ENCODE measurements at regions not wholly inside any gene's neighbourhood (a gene's known extent, or its start where the extent isn't known, plus 50 kb on each side); places are given as distances from the start of the nearest gene placed in this dataset.

DNA sequence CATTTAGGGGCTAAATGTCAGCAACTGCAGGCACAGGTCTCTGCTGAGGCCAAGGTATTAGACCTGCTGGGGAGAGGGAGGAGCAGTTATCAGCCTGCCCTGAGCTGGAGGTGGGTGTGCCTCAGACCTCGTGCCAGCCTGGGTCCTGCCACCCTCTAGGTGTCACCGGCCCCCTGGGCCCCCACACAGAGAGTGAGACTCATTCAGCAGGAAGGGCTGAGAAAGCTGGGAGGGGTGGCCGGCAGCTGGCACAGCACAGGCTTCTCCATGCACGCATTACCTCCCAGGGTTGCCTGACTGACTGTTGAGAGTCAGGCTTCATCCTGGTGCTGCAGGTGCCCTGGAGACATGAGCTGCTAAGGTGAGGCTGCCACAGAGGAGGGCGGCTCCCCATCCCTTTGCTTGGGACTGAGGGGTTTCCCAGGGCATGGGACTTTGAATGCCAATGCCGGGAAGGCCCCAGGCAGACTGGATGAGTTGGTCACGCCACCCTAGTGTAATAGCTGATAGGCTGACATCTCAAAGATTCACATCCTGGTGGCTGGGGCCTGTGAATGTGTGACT lies 75.3 kb upstream of the C14orf180 start:
- H3K27me3 ChIP-seq (ENCODE audit: control insufficient read depth, insufficient read depth, low read length) = peaks cover 2% of the 10 kb centered on the region
- no peaks in the 10 kb centered on the region for H3K4me1 ChIP-seq (ENCODE audit: control insufficient read depth, insufficient read depth, low read length)
- H3K27ac ChIP-seq (ENCODE audit: low read depth, low read length) = no peak overlapping the region
- H3K36me3 ChIP-seq (ENCODE audit: control insufficient read depth, insufficient read depth, low read length) = no peaks in the 10 kb centered on the region
- H3K4me3 ChIP-seq (ENCODE audit: low read length) = no peak overlapping the region
- no peak overlapping the region for H3K9ac ChIP-seq (ENCODE audit: low read length)

DNA sequence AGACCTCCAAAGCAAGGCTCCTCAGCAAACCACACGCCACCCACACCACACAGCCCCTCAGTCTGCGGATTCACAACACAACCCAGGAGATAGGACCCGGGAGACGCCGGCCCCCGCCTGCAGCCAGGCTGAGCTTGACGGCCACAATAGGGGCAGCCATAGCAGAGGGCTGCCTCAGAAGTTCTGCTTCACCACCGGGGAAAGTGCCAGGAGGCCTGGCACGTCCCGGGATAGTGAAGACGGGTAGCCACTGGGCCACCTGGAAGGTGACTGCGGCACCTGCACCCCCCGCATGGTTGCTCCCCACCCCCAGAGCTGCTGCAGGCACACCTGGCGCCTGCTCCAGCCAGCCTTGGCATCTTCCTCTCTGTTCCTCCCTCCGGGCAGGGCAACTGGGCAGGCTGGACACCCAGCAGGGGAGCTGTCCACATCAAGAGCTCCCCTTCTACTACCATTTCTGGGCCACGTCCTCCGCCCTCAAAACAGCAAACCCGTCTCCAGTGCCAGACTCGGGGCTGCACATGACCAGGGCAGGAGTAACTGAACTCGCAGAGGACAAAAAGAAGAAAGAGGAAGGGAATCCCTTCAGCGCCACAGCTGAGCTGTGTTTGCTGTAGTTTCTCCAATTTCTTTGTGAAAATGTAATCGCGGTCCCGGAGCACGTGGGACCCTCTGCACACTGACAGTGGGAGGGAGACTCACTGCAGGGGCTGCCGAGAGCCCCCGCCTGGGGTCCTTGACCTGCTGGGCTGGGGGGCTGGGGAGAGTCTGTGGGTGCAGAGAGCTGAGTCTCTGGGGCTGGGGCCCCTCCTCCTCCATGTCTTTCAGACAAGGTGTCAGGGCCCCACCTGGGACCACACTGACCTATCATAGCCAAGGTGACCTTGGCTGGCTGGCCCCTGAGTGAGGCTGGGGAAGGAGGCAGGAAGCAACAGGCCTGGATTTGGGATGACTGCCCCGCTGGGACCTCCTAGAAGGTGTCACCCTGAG lies 74.2 kb upstream of the C14orf180 start:
- Histone ChIP-seq H3K27ac (ENCODE audit: low read depth, low read length) (no peak overlapping the region), H3K36me3 (ENCODE audit: control insufficient read depth, insufficient read depth, low read length) (no peaks in the 10 kb centered on the region), H3K9ac (ENCODE audit: low read length) (no peak overlapping the region), H3K27me3 (ENCODE audit: control insufficient read depth, insufficient read depth, low read length) (peaks cover 2% of the 10 kb centered on the region), H3K4me3 (ENCODE audit: low read length) (no peak overlapping the region), H3K4me1 (ENCODE audit: control insufficient read depth, insufficient read depth, low read length) (no peaks in the 10 kb centered on the region)

DNA sequence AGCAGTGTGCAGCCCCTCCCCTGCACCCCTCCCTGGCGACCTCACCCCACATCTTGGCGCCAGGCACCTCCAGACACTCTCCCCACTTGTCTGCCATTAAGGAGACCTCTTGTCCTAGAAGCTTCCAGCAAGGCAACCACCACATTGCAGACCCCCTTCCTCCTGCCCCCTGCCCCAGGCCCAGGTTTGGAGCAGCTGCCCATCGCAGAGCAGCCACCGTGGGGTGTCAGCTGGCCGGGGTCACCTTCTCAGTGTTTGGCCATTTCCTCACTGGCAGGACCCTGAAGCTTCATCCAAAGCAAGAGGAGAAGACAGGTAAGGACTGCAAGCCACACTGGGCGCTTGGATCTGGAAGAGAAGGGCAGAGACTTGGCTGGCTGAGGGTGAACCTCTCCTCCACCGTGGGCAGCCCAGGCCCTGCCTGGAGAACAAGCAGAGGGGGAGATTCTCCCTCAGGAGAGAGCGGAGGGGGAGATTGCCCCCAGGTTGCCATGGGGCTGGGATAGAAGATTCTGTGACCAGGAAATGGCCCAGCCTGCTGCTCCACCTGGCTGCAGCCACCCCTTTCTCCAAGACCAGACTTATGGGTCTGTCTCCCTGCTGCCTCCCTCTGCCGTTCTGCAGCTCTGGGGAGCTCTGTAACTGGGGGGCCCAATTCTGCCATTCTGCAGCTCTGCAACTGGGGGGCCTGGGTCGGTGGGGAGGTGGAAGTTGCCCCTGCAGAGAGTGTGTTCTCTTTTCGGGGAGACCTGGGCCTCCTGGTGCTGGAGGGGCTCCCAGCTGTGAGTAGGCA lies 72.9 kb upstream of the C14orf180 start:
- no peak overlapping the region for H3K9ac ChIP-seq (ENCODE audit: low read length)
- H3K27ac ChIP-seq (ENCODE audit: low read depth, low read length) = no peak overlapping the region
- no peak overlapping the region for H3K4me3 ChIP-seq (ENCODE audit: low read length)
- no peaks in the 10 kb centered on the region for H3K4me1 ChIP-seq (ENCODE audit: control insufficient read depth, insufficient read depth, low read length)
- H3K36me3 ChIP-seq (ENCODE audit: control insufficient read depth, insufficient read depth, low read length) = no peaks in the 10 kb centered on the region
- peaks cover 2% of the 10 kb centered on the region for H3K27me3 ChIP-seq (ENCODE audit: control insufficient read depth, insufficient read depth, low read length)

DNA sequence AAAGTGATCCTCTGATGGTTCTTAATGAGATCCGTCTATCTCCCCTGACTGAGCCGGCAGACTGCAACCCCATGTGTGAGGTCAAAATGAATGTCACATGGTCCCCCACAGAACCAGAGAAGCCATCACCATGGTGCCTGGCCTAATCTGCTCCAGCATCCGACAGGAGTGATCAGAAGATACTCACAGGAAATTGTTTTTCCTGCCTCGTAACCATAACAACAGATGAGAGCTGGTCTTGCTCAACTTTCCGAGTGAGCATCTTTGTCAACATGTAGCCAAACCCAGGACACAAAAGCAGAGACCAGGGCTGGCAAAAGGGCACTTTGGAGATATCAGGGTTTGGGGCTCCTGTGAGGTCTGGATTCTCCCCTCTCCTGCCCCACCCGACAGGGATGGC lies 72.1 kb upstream of the C14orf180 start:
- no peak overlapping the region for H3K9ac ChIP-seq (ENCODE audit: low read length)
- H3K4me3 ChIP-seq (ENCODE audit: low read length) = no peak overlapping the region
- no peaks in the 10 kb centered on the region for H3K4me1 ChIP-seq (ENCODE audit: control insufficient read depth, insufficient read depth, low read length)
- peaks cover 2% of the 10 kb centered on the region for H3K27me3 ChIP-seq (ENCODE audit: control insufficient read depth, insufficient read depth, low read length)
- H3K36me3 ChIP-seq (ENCODE audit: control insufficient read depth, insufficient read depth, low read length) = no peaks in the 10 kb centered on the region
- no peak overlapping the region for H3K27ac ChIP-seq (ENCODE audit: low read depth, low read length)

DNA sequence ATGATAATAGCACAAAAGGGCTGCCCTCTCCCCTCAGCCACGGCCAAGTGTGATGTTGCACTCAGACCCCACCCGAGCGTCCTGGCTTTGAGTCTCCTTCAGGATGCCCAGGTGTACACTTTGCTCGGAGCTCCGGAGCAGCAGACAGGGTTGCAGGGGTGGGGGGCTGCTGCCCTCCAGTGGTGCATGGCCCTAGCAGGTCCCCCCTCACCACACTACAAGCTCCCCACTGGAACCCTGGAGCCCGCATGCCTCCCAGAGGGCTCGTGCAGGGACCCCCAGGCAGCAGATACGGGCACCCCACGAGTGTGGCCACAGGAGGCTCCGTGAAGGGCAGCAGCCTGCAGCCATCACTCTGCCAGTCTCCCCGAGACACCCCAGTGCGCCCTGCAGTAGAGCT lies 69.9 kb upstream of the C14orf180 start:
- Histone ChIP-seq H3K36me3 (ENCODE audit: control insufficient read depth, insufficient read depth, low read length) (no peaks in the 10 kb centered on the region), H3K9ac (ENCODE audit: low read length) (no peak overlapping the region), H3K27ac (ENCODE audit: low read depth, low read length) (no peak overlapping the region), H3K27me3 (ENCODE audit: control insufficient read depth, insufficient read depth, low read length) (peaks cover 2% of the 10 kb centered on the region), H3K4me1 (ENCODE audit: control insufficient read depth, insufficient read depth, low read length) (no peaks in the 10 kb centered on the region), H3K4me3 (ENCODE audit: low read length) (no peak overlapping the region)

DNA sequence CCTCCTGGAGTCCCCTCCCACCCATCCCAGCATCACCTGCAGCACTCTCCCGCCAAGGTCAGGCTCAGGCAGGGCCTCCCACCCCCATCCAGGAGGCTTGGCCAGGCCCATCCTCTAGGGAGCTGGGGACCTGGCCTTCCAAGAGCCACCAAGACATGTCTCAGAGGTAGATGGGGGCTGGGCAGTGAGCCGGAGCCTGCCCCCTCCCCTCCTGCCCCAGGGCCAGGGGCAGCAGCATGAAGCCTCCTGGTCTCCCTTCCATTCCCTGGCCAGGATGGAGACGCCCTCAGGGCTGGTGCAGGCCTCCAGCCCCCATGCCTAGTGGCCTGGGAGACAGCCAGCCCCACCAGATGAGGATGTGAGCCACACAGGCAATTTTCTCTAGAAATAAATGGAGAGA lies 69.3 kb upstream of the C14orf180 start:
- Histone ChIP-seq H3K9ac (ENCODE audit: low read length) (no peak overlapping the region), H3K27me3 (ENCODE audit: control insufficient read depth, insufficient read depth, low read length) (peaks cover 2% of the 10 kb centered on the region), H3K36me3 (ENCODE audit: control insufficient read depth, insufficient read depth, low read length) (no peaks in the 10 kb centered on the region), H3K4me3 (ENCODE audit: low read length) (no peak overlapping the region), H3K27ac (ENCODE audit: low read depth, low read length) (no peak overlapping the region), H3K4me1 (ENCODE audit: control insufficient read depth, insufficient read depth, low read length) (no peaks in the 10 kb centered on the region)

DNA sequence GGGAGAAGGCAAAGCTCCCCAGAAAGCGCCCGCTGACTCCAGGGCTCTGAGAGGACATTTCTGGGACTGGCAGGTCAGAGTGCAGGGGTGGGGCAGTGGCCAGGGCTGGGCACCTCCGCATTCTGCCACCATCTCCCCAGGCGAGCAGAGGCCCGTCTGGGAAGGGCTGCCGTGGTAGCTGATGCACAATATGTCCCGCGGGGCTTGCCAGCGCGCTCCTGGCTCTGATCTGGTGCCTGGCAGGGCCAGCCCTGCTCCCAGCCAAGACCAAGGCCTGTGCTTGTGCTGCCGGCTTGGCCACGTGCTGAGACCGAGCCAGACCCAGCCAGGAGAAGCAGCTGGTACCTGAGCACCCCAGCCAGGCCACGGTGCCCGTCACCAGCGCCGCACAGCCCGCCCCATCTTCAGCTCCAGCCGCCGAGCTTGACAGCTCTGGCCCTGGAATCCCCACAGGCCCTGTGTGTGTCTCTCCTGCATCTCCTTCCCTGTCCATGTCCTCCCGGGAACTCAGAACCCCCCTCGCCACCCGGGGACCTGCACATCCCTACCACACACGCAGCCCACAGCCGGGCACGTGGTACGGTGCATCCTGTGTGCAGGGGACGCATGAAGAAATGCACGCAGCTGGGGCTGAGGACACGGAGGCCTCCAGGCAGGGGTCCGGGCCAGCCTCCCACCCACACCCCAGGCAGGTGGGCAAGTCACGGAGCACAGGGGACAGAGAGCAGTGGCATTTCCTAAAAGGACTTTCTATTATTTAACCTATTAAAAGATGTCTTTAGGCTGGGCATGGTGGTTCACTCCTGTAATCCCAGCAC lies 68.6 kb upstream of the C14orf180 start:
- Histone ChIP-seq H3K4me1 (ENCODE audit: control insufficient read depth, insufficient read depth, low read length) (no peaks in the 10 kb centered on the region), H3K27ac (ENCODE audit: low read depth, low read length) (no peak overlapping the region), H3K9ac (ENCODE audit: low read length) (no peak overlapping the region), H3K27me3 (ENCODE audit: control insufficient read depth, insufficient read depth, low read length) (no peaks in the 10 kb centered on the region), H3K4me3 (ENCODE audit: low read length) (no peak overlapping the region), H3K36me3 (ENCODE audit: control insufficient read depth, insufficient read depth, low read length) (no peaks in the 10 kb centered on the region)

DNA sequence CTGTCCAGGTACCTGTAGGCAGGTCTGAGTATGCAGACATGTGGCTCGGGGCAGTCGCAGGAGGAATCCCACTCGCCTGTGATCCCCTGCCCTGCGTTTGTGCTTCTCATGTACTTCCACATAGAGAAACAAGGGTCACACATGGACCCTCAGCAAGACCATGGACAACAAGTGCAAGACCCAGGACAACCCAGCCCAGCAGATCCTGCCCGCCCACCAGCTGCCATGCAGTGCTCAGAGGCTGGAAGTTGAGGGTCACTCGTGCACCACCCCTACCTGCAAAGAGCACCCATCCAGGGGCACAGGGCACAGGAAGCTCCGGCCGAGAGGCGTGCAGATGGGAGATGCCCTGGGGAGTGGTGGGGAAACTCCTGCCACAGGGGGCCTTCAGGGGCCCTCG lies 67.5 kb upstream of the C14orf180 start:
- no peak overlapping the region for H3K27ac ChIP-seq (ENCODE audit: low read depth, low read length)
- H3K36me3 ChIP-seq (ENCODE audit: control insufficient read depth, insufficient read depth, low read length) = no peaks in the 10 kb centered on the region
- H3K27me3 ChIP-seq (ENCODE audit: control insufficient read depth, insufficient read depth, low read length) = no peaks in the 10 kb centered on the region

DNA sequence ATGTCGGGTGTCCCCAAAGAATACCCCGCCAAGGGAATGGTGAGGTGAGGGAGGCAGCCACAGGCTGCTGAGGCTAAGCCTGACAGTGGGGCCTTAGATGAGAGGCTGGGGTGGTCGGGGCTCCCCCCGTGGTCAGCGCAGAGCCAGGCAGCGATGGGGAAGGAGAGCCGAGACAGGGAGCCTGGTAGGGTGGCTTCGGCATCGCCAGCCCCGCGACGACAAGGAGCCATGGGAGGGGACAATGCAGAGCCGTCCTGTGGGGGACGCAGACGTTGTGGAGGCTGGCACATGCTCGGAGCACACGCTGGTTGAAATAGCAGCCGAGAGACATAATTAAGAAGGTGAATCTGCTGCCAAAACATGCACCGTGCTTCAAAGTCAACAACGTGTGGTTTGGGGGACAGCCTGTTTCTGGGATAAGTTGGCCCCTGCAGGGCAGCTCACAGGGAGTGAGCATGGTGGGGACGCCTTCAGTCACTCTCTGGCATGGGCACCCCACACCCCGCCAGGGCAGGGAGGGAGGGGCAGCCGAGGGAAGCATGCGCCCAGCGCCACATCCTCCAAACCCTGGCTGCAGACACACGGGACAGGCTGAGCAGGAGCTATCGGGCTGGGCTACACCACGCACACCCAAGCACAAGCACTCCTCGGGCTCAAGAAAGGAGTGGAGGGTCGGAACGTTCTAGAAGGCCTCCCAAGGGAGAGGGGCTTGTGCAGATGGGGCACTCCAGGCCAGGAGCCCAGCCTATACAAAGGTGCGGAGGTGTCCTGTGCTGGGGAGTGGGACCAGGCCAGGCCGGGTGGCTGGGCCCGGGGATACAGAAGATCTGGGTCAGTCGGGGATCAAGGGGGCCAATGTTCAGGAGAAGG lies 66.6 kb upstream of the C14orf180 start:
- H3K36me3 ChIP-seq (ENCODE audit: control insufficient read depth, insufficient read depth, low read length) = no peaks in the 10 kb centered on the region
- no peak overlapping the region for H3K9ac ChIP-seq (ENCODE audit: low read length)
- no peaks in the 10 kb centered on the region for H3K27me3 ChIP-seq (ENCODE audit: control insufficient read depth, insufficient read depth, low read length)
- no peak overlapping the region for H3K27ac ChIP-seq (ENCODE audit: low read depth, low read length)
- no peaks in the 10 kb centered on the region for H3K4me1 ChIP-seq (ENCODE audit: control insufficient read depth, insufficient read depth, low read length)
- H3K4me3 ChIP-seq (ENCODE audit: low read length) = no peak overlapping the region

More for the DNA sequence above, 67.5 kb upstream of the C14orf180 start:
- H3K9ac ChIP-seq (ENCODE audit: low read length) = no peak overlapping the region
- H3K4me1 ChIP-seq (ENCODE audit: control insufficient read depth, insufficient read depth, low read length) = no peaks in the 10 kb centered on the region
- H3K4me3 ChIP-seq (ENCODE audit: low read length) = no peak overlapping the region

DNA sequence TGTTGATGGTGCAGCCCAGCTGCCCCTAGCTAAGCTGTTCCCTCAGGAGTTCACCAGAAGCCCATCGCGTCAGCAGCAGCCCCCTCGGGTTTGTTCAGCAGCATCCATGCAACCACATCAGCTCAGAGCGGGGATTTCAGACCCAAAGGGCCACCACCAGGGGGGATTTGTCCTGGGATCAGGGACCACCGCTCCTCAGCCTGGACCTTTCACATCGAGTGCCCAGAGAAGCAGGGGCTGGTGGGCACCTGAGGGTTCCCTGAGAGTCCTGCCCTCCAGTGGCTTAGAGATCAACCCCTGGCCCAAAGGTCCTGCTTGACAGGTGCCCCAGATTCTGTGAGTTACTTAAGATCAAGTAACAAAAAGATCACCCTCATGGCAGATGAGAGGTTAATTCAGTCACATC lies 65.9 kb upstream of the C14orf180 start:
- H3K27me3 ChIP-seq (ENCODE audit: control insufficient read depth, insufficient read depth, low read length) = no peaks in the 10 kb centered on the region
- no peaks in the 10 kb centered on the region for H3K36me3 ChIP-seq (ENCODE audit: control insufficient read depth, insufficient read depth, low read length)
- H3K9ac ChIP-seq (ENCODE audit: low read length) = no peak overlapping the region
- H3K4me1 ChIP-seq (ENCODE audit: control insufficient read depth, insufficient read depth, low read length) = no peaks in the 10 kb centered on the region
- no peak overlapping the region for H3K4me3 ChIP-seq (ENCODE audit: low read length)
- H3K27ac ChIP-seq (ENCODE audit: low read depth, low read length) = no peak overlapping the region

DNA sequence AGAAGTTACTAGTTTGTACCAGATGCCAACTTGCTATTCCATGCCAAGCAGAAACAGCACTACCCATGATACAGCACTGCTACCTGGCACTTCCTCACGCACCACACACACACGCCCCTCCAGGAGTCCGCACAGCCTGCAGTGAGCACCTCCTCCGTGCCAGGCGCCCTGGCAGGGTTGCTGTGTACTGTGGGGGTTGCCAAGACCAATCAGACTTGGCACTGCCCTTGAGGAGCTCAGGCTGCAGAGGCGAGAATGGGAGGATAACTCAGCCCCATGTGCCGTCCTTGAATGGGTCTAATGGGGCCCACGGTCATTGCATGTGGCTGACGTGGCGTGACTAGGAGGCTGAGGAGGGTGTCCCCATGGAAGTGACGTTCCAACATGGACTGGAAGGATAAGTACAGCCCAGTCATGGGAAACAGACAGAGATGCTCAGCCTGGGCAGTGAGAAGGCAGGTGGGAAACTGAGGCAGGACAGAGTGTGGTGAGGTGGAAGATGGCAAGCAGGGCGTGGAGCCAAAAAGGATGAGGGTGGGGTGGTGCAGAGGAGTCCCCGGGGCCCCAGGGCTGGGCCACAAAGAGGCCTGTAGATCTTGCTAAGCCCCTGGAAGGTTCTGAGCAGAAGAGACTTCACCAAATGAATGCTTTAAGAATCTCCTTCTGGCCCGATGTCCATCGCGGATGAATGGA lies 65.3 kb upstream of the C14orf180 start:
- no peak overlapping the region for H3K9ac ChIP-seq (ENCODE audit: low read length)
- no peaks in the 10 kb centered on the region for H3K27me3 ChIP-seq (ENCODE audit: control insufficient read depth, insufficient read depth, low read length)
- no peaks in the 10 kb centered on the region for H3K4me1 ChIP-seq (ENCODE audit: control insufficient read depth, insufficient read depth, low read length)

More for the DNA sequence above, 65.3 kb upstream of the C14orf180 start:
- no peaks in the 10 kb centered on the region for H3K36me3 ChIP-seq (ENCODE audit: control insufficient read depth, insufficient read depth, low read length)
- no peak overlapping the region for H3K27ac ChIP-seq (ENCODE audit: low read depth, low read length)
- H3K4me3 ChIP-seq (ENCODE audit: low read length) = no peak overlapping the region

Measured in rectal smooth muscle tissue (tissue), 1 donor.